CD4-positive, alpha-beta T cell treated with Interleukin-15 for 4 hours (primary cell): ENCODE measurements at regions not wholly inside any gene's neighbourhood (a gene's known extent, or its start where the extent isn't known, plus 50 kb on each side); places are given as distances from the start of the nearest gene placed in this dataset.
"Not testable (repeated sequence)": the region's sequence is repeated elsewhere in the genome, so short reads cannot be mapped to it uniquely, and the experiment has no call there.

Experiments used
- DNase-seq: peaks from one replicate; pipeline ENCODE4 v3.0.0-alpha.2; 2020; ENCODE audit warnings: low spot score

GRCh38 chr15:91622235-91622634 is 231.3 kb upstream of the SLCO3A1 start:
- no peak for DNase-seq

GRCh38 chr15:91622711-91623342 is 230.7 kb upstream of the SLCO3A1 start:
- no peak for DNase-seq

- no peak for DNase-seq
Measured at GRCh38 chr15:91624353-91624968, 229.0 kb upstream of the SLCO3A1 start.

- DNase-seq: no peak
Measured at GRCh38 chr15:91625506-91625905, 228.0 kb upstream of the SLCO3A1 start.

GRCh38 chr15:91627473-91628278 is 225.8 kb upstream of the SLCO3A1 start:
- DNase-seq: no peak

GRCh38 chr15:91630090-91630489 is 223.4 kb upstream of the SLCO3A1 start:
- DNase-seq: no peak

GRCh38 chr15:91632176-91632575 is 221.3 kb upstream of the SLCO3A1 start:
- no peak for DNase-seq

- no peak for DNase-seq
Measured at GRCh38 chr15:91632981-91633380, 220.5 kb upstream of the SLCO3A1 start.

- no peak for DNase-seq
Measured at GRCh38 chr15:91634179-91634578, 219.3 kb upstream of the SLCO3A1 start.

GRCh38 chr15:91635080-91635479 is 218.4 kb upstream of the SLCO3A1 start:
- DNase-seq: no peak

GRCh38 chr15:91635641-91636040 is 217.9 kb upstream of the SLCO3A1 start:
- no peak for DNase-seq

GRCh38 chr15:91649016-91649415 is 204.5 kb upstream of the SLCO3A1 start:
- no peak for DNase-seq

GRCh38 chr15:91649831-91650321 is 203.6 kb upstream of the SLCO3A1 start:
- DNase-seq: no peak

- DNase-seq: no peak
Measured at GRCh38 chr15:91651251-91651650, 202.3 kb upstream of the SLCO3A1 start.

GRCh38 chr15:91652610-91653207 is 200.8 kb upstream of the SLCO3A1 start:
- DNase-seq: no peak

- not testable (repeated sequence) for DNase-seq
Measured at GRCh38 chr15:91655563-91656290, 197.8 kb upstream of the SLCO3A1 start.

GRCh38 chr15:91660174-91660649 is 193.3 kb upstream of the SLCO3A1 start:
- no peak for DNase-seq

GRCh38 chr15:91664224-91664836 is 189.2 kb upstream of the SLCO3A1 start:
- DNase-seq: no peak

- no peak for DNase-seq
Measured at GRCh38 chr15:91665212-91665611, 188.3 kb upstream of the SLCO3A1 start.

GRCh38 chr15:91668370-91668769 is 185.1 kb upstream of the SLCO3A1 start:
- no peak for DNase-seq

GRCh38 chr15:91670108-91670507 is 183.4 kb upstream of the SLCO3A1 start:
- DNase-seq: no peak
